ENCODE measurements at regions not wholly inside any gene's neighbourhood (a gene's known extent, or its start where the extent isn't known, plus 50 kb on each side); places are given as distances from the start of the nearest gene placed in this dataset.
A peak's percentile ranks its signal among the peaks of the same experiment; 100 is the strongest.

DNA sequence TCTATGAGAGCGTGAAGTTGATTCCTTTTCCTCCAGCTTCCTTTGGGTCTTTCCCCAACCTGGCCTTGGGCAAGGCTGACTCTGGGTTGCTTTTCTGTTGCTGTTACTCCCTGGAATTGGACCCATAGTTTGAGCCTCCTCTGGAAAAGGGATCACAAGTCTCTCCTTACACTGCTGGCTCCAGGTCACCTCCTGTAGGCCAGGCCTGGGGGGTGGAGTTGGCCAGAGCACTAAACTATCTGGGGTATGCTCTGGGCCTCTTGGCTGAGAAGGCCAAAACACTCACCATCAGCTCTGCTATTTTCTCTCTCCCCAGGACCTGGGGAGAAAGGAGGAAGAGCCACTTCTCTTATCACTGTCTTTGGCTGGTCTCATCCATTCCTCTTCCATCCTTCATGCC, 56.5 kb upstream of the NCOA1 start (continued):
- TF ChIP-seq LEF1 (IDR thresholded peaks at IDR 0.05), result no peak

DNA sequence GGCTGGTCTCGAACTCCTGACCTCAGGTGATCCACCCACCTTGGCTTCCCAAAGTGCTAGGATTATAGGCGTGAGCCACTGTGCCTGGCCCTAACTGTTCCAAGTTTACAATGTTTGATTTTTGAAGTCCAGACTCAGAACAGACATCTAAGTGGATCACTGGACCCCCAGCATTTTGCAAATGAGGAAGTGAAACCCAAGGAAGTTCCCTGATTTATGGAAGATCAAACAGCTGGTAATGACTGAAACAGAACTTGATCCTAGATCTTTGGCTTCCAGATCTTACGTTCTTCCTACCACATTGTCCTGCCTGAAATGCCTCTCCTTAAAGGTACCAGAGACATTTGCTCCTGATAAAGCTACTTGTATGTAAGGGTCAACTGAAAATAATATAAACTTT, 58.3 kb upstream of the NCOA1 start:
- H3K4me1 ChIP-seq (replicated peaks in 1 of 2; ENCODE audit: control insufficient read depth in 2 of 2, insufficient read depth in 2 of 2, low read length in 2 of 2), result peaks cover 0 to 8% of the 10 kb centered on the region in 2 experiments; a peak in 2 of 5 replicates
- H3K79me2 ChIP-seq (ENCODE audit: control insufficient read depth, insufficient read depth, low read length), result no peaks in the 10 kb centered on the region
- ATAC-seq, result no peak
- no peak overlapping the region for H3K27ac ChIP-seq (ENCODE audit: extremely low read depth, low read depth, low read length)
- peak overlapping the region; percentile 60; the same call in 1 of the 2 replicates for H2AFZ ChIP-seq (ENCODE audit: low read depth, low read length)
- intact Hi-C loops (cut with micrococcal nuclease) (no loop called here), in situ Hi-C loops (cut with MboI) (no loop called here)
- no peak for FAIRE-seq
- BruUV-seq (replicated peaks), result no TSS peak
- CTCF ChIA-PET (ENCODE audit: low intra/inter-chr PET ratio), result no interaction called here
- no peaks in the 10 kb centered on the region for H3K9me3 ChIP-seq (replicated peaks; ENCODE audit: control insufficient read depth, insufficient read depth, low read depth, low read length)
- POLR2A ChIA-PET, result interaction anchor here (2.8 kb wide), 1 partner anchor 10 kb away, joined by 13 read pairs; no protein-coding TSS in a partner anchor
- H3K27me3 ChIP-seq (ENCODE audit: control insufficient read depth in 2 of 2, insufficient read depth in 2 of 2, low read length in 2 of 2), result no peaks in the 10 kb centered on the region
- no peaks in the 10 kb centered on the region for H3K36me3 ChIP-seq (ENCODE audit: control insufficient read depth, insufficient read depth, low read length)
- H4K20me1 ChIP-seq (replicated peaks; ENCODE audit: control insufficient read depth, insufficient read depth, low read length), result no peaks in the 10 kb centered on the region
- 56% methylated on average over 3 of the region's 3 CpGs for WGBS (ENCODE audit: insufficient coverage, low coverage, missing lambda C conversion rate)
- TF ChIP-seq HNRNPH1 (optimal IDR thresholded peaks at IDR 0.05; ENCODE audit: low read depth, low read length) (no peak), NBN (IDR thresholded peaks at IDR 0.05; ENCODE audit: low read depth) (no peak), ZNF717 (CRISPR knock-in tag; IDR thresholded peaks at IDR 0.05) (no peak), BMI1 (IDR thresholded peaks at IDR 0.05; ENCODE audit: low read length) (no peak), ZBTB12 (CRISPR knock-in tag; IDR thresholded peaks at IDR 0.05) (no peak), ZKSCAN8 (CRISPR knock-in tag; IDR thresholded peaks at IDR 0.05) (no peak), SPI1 (IDR thresholded peaks at IDR 0.05; ENCODE audit: borderline replicate concordance, low read depth, low read length) (peak; percentile 84), ARNT (IDR thresholded peaks at IDR 0.05) (no peak)
- H3K9ac ChIP-seq (ENCODE audit: insufficient read depth in 1 of 2, low read depth in 2 of 2, low read length in 2 of 2), result no peak overlapping the region
- H3K4me3 ChIP-seq, result no peak overlapping the region
- H3K4me2 ChIP-seq (ENCODE audit: insufficient read depth, low read length), result no peak overlapping the region
- H3K9me1 ChIP-seq (ENCODE audit: control insufficient read depth, insufficient read depth, low read length), result no peaks in the 10 kb centered on the region
- no peak for DNase-seq (ENCODE audit: extremely low read depth in 1 of 4, low spot score in 3 of 4)

Data from K562 (cell line).